OCI-LY7 (cell line): ENCODE measurements at regions not wholly inside any gene's neighbourhood (a gene's known extent, or its start where the extent isn't known, plus 50 kb on each side); places are given as distances from the start of the nearest gene placed in this dataset.

ENCODE experiments used
- BruUV-seq: library from RNA; stranded (reverse); fragments of 400-500 nt; replicated peaks from 2 replicates; lab custom pipeline; 2021; lab: Mats Ljungman, UMichigan
- CTCF ChIA-PET: fragments of 300-600 bp; sonication (Branson Sonifier 250); formaldehyde crosslinking; loops from one replicate; lab custom pipeline; 2022; ENCODE audit warnings: antibody characterized with exemption; ENCODE audit not compliant: unreplicated experiment; lab: Charles Lee
- POLR2A ChIA-PET: fragments of 300-600 bp; sonication (Branson Sonifier 250); formaldehyde crosslinking; loops from one replicate; lab custom pipeline; 2022; ENCODE audit warnings: antibody characterized with exemption; lab: Charles Lee
- DNase-seq: peaks from one replicate; pipeline ENCODE4 v3.0.0-alpha.2; 2015; ENCODE audit warnings: low spot score
- H2AFZ ChIP-seq: fragments of 200-600 bp; sonication (generic), shearing (Covaris generic); 2 replicates; pipeline ENCODE4 v1.6.1; 2014; ENCODE audit warnings: mild to moderate bottlenecking, antibody characterized with exemption, low read length, moderate library complexity
- H3K27ac ChIP-seq: fragments of 200-600 bp; sonication (generic); 2 replicates; pipeline ENCODE4 v1.5.1; 2014; ENCODE audit warnings: mixed run types, low read depth, mild to moderate bottlenecking, moderate library complexity, low read length, inconsistent platforms; ENCODE audit not compliant: poor library complexity, severe bottlenecking
- H3K36me3 ChIP-seq: fragments of 200-600 bp; sonication (generic); 2 replicates; pipeline ENCODE4 v1.6.1; 2014; ENCODE audit warnings: mild to moderate bottlenecking, antibody characterized with exemption, low read length, moderate library complexity, mixed read lengths; ENCODE audit not compliant: insufficient read depth
- H3K4me1 ChIP-seq: fragments of 200-600 bp; sonication (generic); 2 replicates; pipeline ENCODE4 v1.5.1; 2014; ENCODE audit warnings: mild to moderate bottlenecking, low read length; ENCODE audit not compliant: insufficient read depth, poor library complexity, severe bottlenecking
- H3K4me2 ChIP-seq: fragments of 200-600 bp; sonication (generic); 2 replicates; pipeline ENCODE4 v1.6.1; 2014; ENCODE audit warnings: mild to moderate bottlenecking, low read length
- H3K4me3 ChIP-seq: fragments of 200-600 bp; sonication (generic); 2 replicates; pipeline ENCODE4 v1.5.1; 2014; ENCODE audit warnings: mild to moderate bottlenecking, low read depth, low read length; ENCODE audit not compliant: poor library complexity, severe bottlenecking
- H3K79me2 ChIP-seq: fragments of 200-600 bp; sonication (generic); 2 replicates; pipeline ENCODE4 v1.6.1; 2016; ENCODE audit warnings: low read depth, mild to moderate bottlenecking, low read length, moderate library complexity, mixed read lengths; ENCODE audit not compliant: insufficient read depth
- H3K9me2 ChIP-seq: fragments of 200-600 bp; sonication (generic); 2 replicates; pipeline ENCODE4 v1.6.1; 2016; ENCODE audit warnings: mild to moderate bottlenecking, low read length, mixed read lengths; ENCODE audit not compliant: insufficient read depth
- H3K9me3 ChIP-seq: fragments of 200-600 bp; sonication (generic); 2 replicates; pipeline ENCODE4 v1.6.1; 2014; ENCODE audit warnings: mild to moderate bottlenecking, mixed run types, low read length, mixed read lengths
- H4K20me1 ChIP-seq: fragments of 200-600 bp; sonication (generic); 2 replicates; pipeline ENCODE4 v1.6.1; 2014; ENCODE audit warnings: mild to moderate bottlenecking, antibody characterized with exemption, low read length, moderate library complexity, mixed read lengths; ENCODE audit not compliant: insufficient read depth
- CTCF ChIP-seq: fragments of 200-600 bp; sonication (generic); conservative IDR thresholded peaks from 2 replicates; pipeline ENCODE4 v1.5.1; 2014; ENCODE audit warnings: mild to moderate bottlenecking, antibody characterized with exemption, low read length, moderate library complexity, mixed read lengths
- EZH2phosphoT487 ChIP-seq: fragments of 200-600 bp; sonication (generic); IDR thresholded peaks from 2 replicates; pipeline ENCODE4 v1.6.1; 2018; ENCODE audit warnings: low read depth, borderline replicate concordance, mild to moderate bottlenecking, mixed run types, antibody characterized with exemption, low read length, moderate library complexity, mixed read lengths
- intact Hi-C: fragments of 100-400 bp; cut with micrococcal nuclease; formaldehyde crosslinking; loops from one replicate; pipeline ENCODE4 v1.10.0; 2022; ENCODE audit not compliant: unreplicated experiment

GRCh38 chr2:145822892-145823534 lies 1303.1 kb upstream of the ZEB2 start:
- CTCF ChIA-PET = no interaction called here
- Histone ChIP-seq H3K9me3 (no peaks in the 10 kb centered on the region), H4K20me1 (no peaks in the 10 kb centered on the region), H3K27ac (no peak overlapping the region), H3K36me3 (no peaks in the 10 kb centered on the region), H3K4me3 (no peak overlapping the region), H3K9me2 (no peaks in the 10 kb centered on the region), H3K4me1 (no peaks in the 10 kb centered on the region), H3K4me2 (no peak overlapping the region), H3K79me2 (no peaks in the 10 kb centered on the region), H2AFZ (no peak overlapping the region)
- POLR2A ChIA-PET = interaction anchor here (0.7 to 1.0 kb wide), 3 partner anchors 9 to 439 kb away, joined by 3 read pairs; no protein-coding TSS in a partner anchor
- no peak for DNase-seq
- TF ChIP-seq CTCF (no peak), EZH2phosphoT487 (no peak)
- intact Hi-C loops = no loop called here
- no TSS peak for BruUV-seq

- Histone ChIP-seq H3K79me2 (no peaks in the 10 kb centered on the region), H3K4me2 (no peak overlapping the region), H3K36me3 (no peaks in the 10 kb centered on the region), H3K4me3 (no peak overlapping the region), H2AFZ (no peak overlapping the region), H3K9me2 (no peaks in the 10 kb centered on the region), H3K27ac (no peak overlapping the region), H3K4me1 (no peaks in the 10 kb centered on the region), H3K9me3 (no peaks in the 10 kb centered on the region), H4K20me1 (no peaks in the 10 kb centered on the region)
- intact Hi-C loops = no loop called here
- POLR2A ChIA-PET = no interaction called here
- TF ChIP-seq EZH2phosphoT487 (no peak), CTCF (no peak)
- no TSS peak for BruUV-seq
- DNase-seq = no peak
- CTCF ChIA-PET = no interaction called here
These were observed 1300.7 kb upstream of the ZEB2 start for GRCh38 chr2:145820651-145821050.

- H3K4me2 ChIP-seq = no peak overlapping the region
- no peaks in the 10 kb centered on the region for H3K36me3 ChIP-seq
- H3K27ac ChIP-seq = no peak overlapping the region
- CTCF ChIA-PET = no interaction called here
- TF ChIP-seq EZH2phosphoT487 = no peak
- TF ChIP-seq CTCF = no peak
- H3K9me3 ChIP-seq = no peaks in the 10 kb centered on the region
- no peaks in the 10 kb centered on the region for H3K79me2 ChIP-seq
- BruUV-seq = no TSS peak
- H3K4me3 ChIP-seq = no peak overlapping the region
- DNase-seq = no peak
- intact Hi-C loops = no loop called here
- no peaks in the 10 kb centered on the region for H3K9me2 ChIP-seq
- no peaks in the 10 kb centered on the region for H4K20me1 ChIP-seq
- H3K4me1 ChIP-seq = no peaks in the 10 kb centered on the region
- no peak overlapping the region for H2AFZ ChIP-seq
- POLR2A ChIA-PET = interaction anchor here (1.1 kb wide), 1 partner anchor 15 kb away, joined by 3 read pairs; no protein-coding TSS in a partner anchor
These were observed 1299.1 kb upstream of the ZEB2 start for GRCh38 chr2:145818890-145819504.
